AG09319 (cell line): ENCODE measurements at regions not wholly inside any gene's neighbourhood (a gene's known extent, or its start where the extent isn't known, plus 50 kb on each side); places are given as distances from the start of the nearest gene placed in this dataset.

Experiments used
- DNase-seq: peaks from one replicate; pipeline ENCODE4 v3.0.0-alpha.2; 2010; ENCODE audit warnings: low read depth; ENCODE audit errors: extremely low read depth
- CTCF ChIP-seq: IDR thresholded peaks from 2 replicates; pipeline ENCODE4 v1.5.1; 2011; ENCODE audit warnings: low read depth, mild to moderate bottlenecking, inconsistent platforms, low read length, moderate library complexity

GRCh38 chr13:78139765-78140164 is 221.1 kb upstream of the EDNRB start:
- no peak for DNase-seq
- no peak for TF ChIP-seq CTCF

- TF ChIP-seq CTCF: no peak
These were observed 220.1 kb upstream of the EDNRB start for GRCh38 chr13:78138756-78139155.

GRCh38 chr13:78137404-78138142 is 218.9 kb upstream of the EDNRB start:
- DNase-seq: peak; percentile 43
- peak; percentile 73 for TF ChIP-seq CTCF

More at GRCh38 chr13:78138756-78139155, 220.1 kb upstream of the EDNRB start:
- no peak for DNase-seq

GRCh38 chr13:78136966-78137365 is 218.3 kb upstream of the EDNRB start:
- DNase-seq: no peak
- TF ChIP-seq CTCF: no peak

GRCh38 chr13:78133511-78133910 is 214.9 kb upstream of the EDNRB start:
- TF ChIP-seq CTCF: no peak
- no peak for DNase-seq

- DNase-seq: no peak
- TF ChIP-seq CTCF: peak; percentile 40
These were observed 213.2 kb upstream of the EDNRB start for GRCh38 chr13:78131811-78132210.

- no peak for TF ChIP-seq CTCF
- DNase-seq: no peak
These were observed 212.7 kb upstream of the EDNRB start for GRCh38 chr13:78131346-78131745.
